Adrenal gland (tissue), 9 donors: ENCODE measurements at regions not wholly inside any gene's neighbourhood (a gene's known extent, or its start where the extent isn't known, plus 50 kb on each side); places are given as distances from the start of the nearest gene placed in this dataset.
A peak's percentile ranks its signal among the peaks of the same experiment; 100 is the strongest.

Experiments
- DNase-seq, 7 donors: peaks; one replicate each; pipeline ENCODE4 v3.0.0-alpha.2; 2019 to 2020
- H3K27ac ChIP-seq, 5 donors: fragments of 200-600 bp; sonication (generic) in 4 of 5; 1 replicate in 3 of 5; 2 replicates in 2 of 5; pipeline versions ENCODE4 v1.5.1 to v1.8.0; 2016 to 2020; ENCODE audit warnings: mild to moderate bottlenecking in 1 of 5
- H3K27me3 ChIP-seq: fragments of 200-600 bp; 2 replicates; pipeline ENCODE4 v1.8.0; 2021
- H3K36me3 ChIP-seq, 2 donors: fragments of 200-600 bp; replicated peaks in 1 of 2; 1 replicate in 1 of 2; 2 replicates in 1 of 2; pipeline versions ENCODE4 v1.5.1 to v1.8.0; 2018 to 2022
- H3K4me1 ChIP-seq, 2 donors: fragments of 200-600 bp; replicated peaks in 1 of 2; 1 replicate in 1 of 2; 2 replicates in 1 of 2; pipeline versions ENCODE4 v1.5.1 to v1.8.0; 2018 to 2021
- H3K4me3 ChIP-seq, 4 donors: fragments of 200-600 bp; sonication (generic) in 3 of 4; one replicate each; pipeline ENCODE4 v1.5.1; 2016 to 2018
- H3K9me3 ChIP-seq, 3 donors: fragments of 200-600 bp; sonication (generic) in 1 of 3; replicated peaks in 1 of 3; 1 replicate in 2 of 3; 2 replicates in 1 of 3; pipeline versions ENCODE4 v1.5.1 to v1.8.0; 2016 to 2021
- POLR2A ChIP-seq, 2 donors: fragments of 450-650 bp; IDR thresholded peaks; one replicate each; pipeline ENCODE4 v1.6.1; 2017; ENCODE audit warnings: antibody characterized with exemption in 2 of 2, mild to moderate bottlenecking in 2 of 2, moderate library complexity in 1 of 2
- whole genome bisulfite sequencing, 4 donors: extraction: QIAGEN DNeasy Blood & Tissue Kit in 2 of 4; methylation state at CpG; one replicate each; pipeline versions ENCODE4 v1.1.5 to v1.1.7; 2013 to 2017; 5-methylcytosine and 5-hydroxymethylcytosine counted together
- intact Hi-C, 2 donors: fragments of 100-400 bp; cut with DNase I; formaldehyde crosslinking; loops; one replicate each; pipeline versions ENCODE4 v1.14.1 to v1.15.0; 2022 to 2023
- TF ChIP-seq, protein P1 (sequence below), 6 experiments: fragments of 450-650 bp in 4 of 6; fragments of 200-600 bp in 2 of 6; sonication (generic) in 1 of 6; IDR thresholded peaks; 1 replicate in 5 of 6; 2 replicates in 1 of 6; pipeline versions ENCODE4 v1.5.1 to v1.8.0; 2016 to 2021; ENCODE audit warnings: antibody characterized with exemption in 6 of 6, mild to moderate bottlenecking in 2 of 6, moderate library complexity in 1 of 6
- donor health status: healthy with polysubstance abuse.
- donor health status: Bipolar disorder and iron deficiency.
- donor health status: DM: yes; HTN: yes; CAD: no.
- donor health status: DM: no; HTN: no; CAD: no.
- donor health status: DM: no; HTN: no; CAD: no.

DNA sequence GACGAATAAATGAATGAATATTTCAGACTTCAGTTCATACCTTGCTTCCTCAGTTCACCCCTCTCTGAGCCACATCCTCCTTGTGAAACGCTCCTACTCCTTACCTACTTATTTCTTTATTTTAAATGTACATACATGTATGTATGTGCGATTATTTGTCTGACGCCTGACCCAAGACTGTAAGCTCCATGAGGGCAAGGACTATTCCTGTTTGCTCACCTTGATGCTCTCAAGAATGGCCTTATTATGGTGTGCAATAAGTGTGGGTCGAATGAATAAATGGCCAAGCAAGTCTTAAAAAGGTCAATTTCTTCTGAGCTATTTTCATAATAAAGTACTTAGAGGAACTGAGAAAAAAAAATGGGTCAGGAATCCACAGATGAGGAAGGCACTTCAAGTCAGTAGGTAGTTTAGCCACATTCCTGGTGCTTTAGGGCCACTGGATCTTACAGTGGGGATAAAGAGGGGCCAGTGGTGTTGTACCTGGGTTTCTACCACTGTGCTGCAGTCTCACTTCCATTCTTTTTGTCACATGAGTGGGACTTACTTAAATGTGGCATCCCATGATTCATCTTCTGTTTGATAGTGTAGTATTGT lies 74.7 kb downstream of the SDC1 start:
- intact Hi-C loops = no loop called here
- DNase-seq = no peak
- Histone ChIP-seq H3K27ac (no peak overlapping the region), H3K36me3 (no peaks in the 10 kb centered on the region), H3K27me3 (no peaks in the 10 kb centered on the region), H3K4me1 (no peaks in the 10 kb centered on the region), H3K4me3 (no peak overlapping the region), H3K9me3 (no peaks in the 10 kb centered on the region)
- TF ChIP-seq POLR2A (IDR thresholded peaks at IDR 0.05) = no peak
- TF ChIP-seq, protein P1, sequence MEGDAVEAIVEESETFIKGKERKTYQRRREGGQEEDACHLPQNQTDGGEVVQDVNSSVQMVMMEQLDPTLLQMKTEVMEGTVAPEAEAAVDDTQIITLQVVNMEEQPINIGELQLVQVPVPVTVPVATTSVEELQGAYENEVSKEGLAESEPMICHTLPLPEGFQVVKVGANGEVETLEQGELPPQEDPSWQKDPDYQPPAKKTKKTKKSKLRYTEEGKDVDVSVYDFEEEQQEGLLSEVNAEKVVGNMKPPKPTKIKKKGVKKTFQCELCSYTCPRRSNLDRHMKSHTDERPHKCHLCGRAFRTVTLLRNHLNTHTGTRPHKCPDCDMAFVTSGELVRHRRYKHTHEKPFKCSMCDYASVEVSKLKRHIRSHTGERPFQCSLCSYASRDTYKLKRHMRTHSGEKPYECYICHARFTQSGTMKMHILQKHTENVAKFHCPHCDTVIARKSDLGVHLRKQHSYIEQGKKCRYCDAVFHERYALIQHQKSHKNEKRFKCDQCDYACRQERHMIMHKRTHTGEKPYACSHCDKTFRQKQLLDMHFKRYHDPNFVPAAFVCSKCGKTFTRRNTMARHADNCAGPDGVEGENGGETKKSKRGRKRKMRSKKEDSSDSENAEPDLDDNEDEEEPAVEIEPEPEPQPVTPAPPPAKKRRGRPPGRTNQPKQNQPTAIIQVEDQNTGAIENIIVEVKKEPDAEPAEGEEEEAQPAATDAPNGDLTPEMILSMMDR (IDR thresholded peaks at IDR 0.05) = no peak
- WGBS, 4 donors = 72 to 81% (median 79%) methylated on average over 5 of the region's 5 CpGs

DNA sequence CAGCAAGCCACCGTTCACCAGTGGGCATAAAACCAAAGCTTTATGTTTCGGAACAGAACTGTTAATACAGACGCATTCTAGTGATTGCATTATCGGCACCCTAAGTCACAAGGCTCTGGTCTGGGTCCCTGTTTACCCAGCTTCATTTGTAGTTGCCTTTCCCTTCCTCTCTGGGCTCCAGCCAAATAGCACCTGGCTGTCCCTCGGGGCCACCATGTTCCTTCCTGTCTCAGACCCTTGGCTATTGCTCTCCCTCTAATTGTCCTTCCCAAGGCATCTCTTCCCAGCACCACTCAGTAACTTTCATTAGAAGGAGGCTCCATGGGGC lies 75.3 kb downstream of the SDC1 start:
- no peak for DNase-seq
- Histone ChIP-seq H3K9me3 (no peaks in the 10 kb centered on the region), H3K36me3 (no peaks in the 10 kb centered on the region), H3K27me3 (no peaks in the 10 kb centered on the region), H3K27ac (peak overlapping the region in 1 of 5 donors; percentile 24), H3K4me1 (no peaks in the 10 kb centered on the region), H3K4me3 (no peak overlapping the region)
- 81 to 89% (median 82%) methylated on average over 5 of the region's 5 CpGs for WGBS, 4 donors
- no peak for TF ChIP-seq POLR2A (IDR thresholded peaks at IDR 0.05)
- TF ChIP-seq, protein P1 (IDR thresholded peaks at IDR 0.05) = no peak
- intact Hi-C loops = no loop called here

DNA sequence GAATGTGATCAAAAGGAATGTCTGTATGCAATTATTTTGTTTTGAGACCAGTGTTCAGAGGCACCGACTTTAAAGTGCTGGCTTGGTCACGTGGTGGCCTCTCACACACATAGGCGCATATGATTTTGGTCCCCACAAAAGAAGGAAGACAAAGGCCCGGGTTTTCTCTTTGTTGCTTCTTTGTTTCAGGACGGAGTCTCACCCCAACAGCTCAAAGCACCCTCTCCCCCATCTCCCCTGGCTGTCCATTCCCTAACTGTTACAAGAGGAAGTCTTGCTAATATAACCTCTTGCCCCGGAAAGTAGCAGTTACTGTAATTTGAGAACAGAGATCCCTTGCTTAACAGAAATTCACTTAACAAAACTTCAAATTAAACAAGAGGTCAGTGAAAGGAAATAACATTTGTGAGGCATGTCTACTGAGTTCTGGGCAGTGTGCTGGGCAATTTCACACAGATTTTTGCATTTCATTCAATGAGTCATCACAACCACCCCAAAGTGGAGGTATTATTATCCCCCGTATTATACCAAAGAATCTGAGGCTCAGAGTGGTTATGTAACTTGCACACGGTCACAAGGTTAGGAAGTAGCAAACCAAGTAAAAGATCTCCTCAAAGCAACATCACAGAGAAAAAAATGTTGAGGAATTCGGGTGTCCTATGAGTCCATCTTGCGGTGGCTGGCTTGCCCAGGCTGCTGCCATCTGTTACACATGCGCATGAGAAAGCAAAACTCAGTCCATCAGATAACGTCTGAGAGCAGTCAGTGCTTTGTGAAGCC lies 75.8 kb downstream of the SDC1 start:
- intact Hi-C loops = no loop called here
- H3K27me3 ChIP-seq = no peaks in the 10 kb centered on the region
- H3K4me3 ChIP-seq = no peak overlapping the region
- no peak for TF ChIP-seq POLR2A (IDR thresholded peaks at IDR 0.05)
- TF ChIP-seq, protein P1 (IDR thresholded peaks at IDR 0.05) = no peak
- WGBS, 4 donors = 63 to 74% (median 66%) methylated on average over 12 of the region's 12 CpGs
- peak overlapping the region in 1 of 5 donors; percentile 24 for H3K27ac ChIP-seq
- no peaks in the 10 kb centered on the region for H3K9me3 ChIP-seq
- peak in 1 of 7 donors; percentile 44 for DNase-seq
- no peaks in the 10 kb centered on the region for H3K4me1 ChIP-seq
- no peaks in the 10 kb centered on the region for H3K36me3 ChIP-seq

DNA sequence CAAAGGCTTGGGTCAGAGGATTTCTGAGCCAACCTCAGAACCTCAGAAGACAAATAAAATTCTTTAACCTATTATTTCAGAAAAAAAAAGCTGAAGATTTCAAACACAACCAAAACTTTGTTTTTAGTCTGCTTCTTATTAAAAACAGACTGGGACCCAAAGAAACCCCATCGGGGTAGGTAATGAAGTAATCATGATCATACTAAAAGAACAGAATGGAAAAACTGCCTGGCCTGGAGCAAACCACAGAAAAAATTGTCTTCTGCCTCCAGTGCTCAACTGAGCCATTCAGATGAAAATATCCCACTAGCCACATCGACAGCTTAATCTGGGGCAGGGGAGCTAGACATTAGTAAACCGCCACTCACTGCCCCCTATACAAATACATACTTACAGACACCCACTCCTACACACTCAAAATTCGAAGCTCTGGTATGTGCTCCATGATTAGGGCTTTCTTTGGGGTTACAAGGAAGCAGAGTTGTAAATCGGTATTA lies 76.5 kb downstream of the SDC1 start:
- TF ChIP-seq, protein P1 (IDR thresholded peaks at IDR 0.05) = no peak
- no peak for TF ChIP-seq POLR2A (IDR thresholded peaks at IDR 0.05)
- H3K4me3 ChIP-seq = no peak overlapping the region
- H3K36me3 ChIP-seq = no peaks in the 10 kb centered on the region
- intact Hi-C loops = no loop called here
- H3K27ac ChIP-seq = peak overlapping the region in 1 of 5 donors; percentile 14
- no peaks in the 10 kb centered on the region for H3K27me3 ChIP-seq
- 60 to 74% (median 68%) methylated on average over 5 of the region's 5 CpGs for WGBS, 4 donors
- no peak for DNase-seq
- H3K4me1 ChIP-seq = no peaks in the 10 kb centered on the region
- H3K9me3 ChIP-seq = no peaks in the 10 kb centered on the region
